Naive thymus-derived CD8-positive, alpha-beta T cell (primary cell): ENCODE measurements at regions not wholly inside any gene's neighbourhood (a gene's known extent, or its start where the extent isn't known, plus 50 kb on each side); places are given as distances from the start of the nearest gene placed in this dataset.
A peak's percentile ranks its signal among the peaks of the same experiment; 100 is the strongest.

ENCODE experiments used
- ATAC-seq, 2 donors: fragments of 150-1000 bp; cut with Tn5 transposase in 1 of 2; sonication (Bioruptor Pico), chemical (Tn5 transposase) in 1 of 2; 1 replicate in 1 of 2; 2 replicates in 1 of 2; pipeline ENCODE4 v1.10.0; 2021; ENCODE audit warnings: mild to moderate bottlenecking in 2 of 2, moderate library complexity in 2 of 2
- POLR2A ChIA-PET: fragments of 350-600 bp; sonication (Branson Sonifier 250); formaldehyde crosslinking; loops from one replicate; lab custom pipeline; 2021; ENCODE audit warnings: antibody characterized with exemption; lab: Charles Lee
- DNase-seq, 10 donors: peaks; one replicate each; pipeline versions ENCODE4 v3.0.0 to v3.0.0-alpha.2; 2020 to 2022
- H3K27ac Mint-ChIP-seq, 10 donors: one replicate each; pipeline ENCODE4 v1.8.0; 2020 to 2022; ENCODE audit warnings: mild to moderate bottlenecking in 10 of 10, mixed read lengths in 10 of 10, moderate library complexity in 4 of 10, inconsistent platforms in 1 of 10
- H3K27me3 Mint-ChIP-seq, 5 donors: one replicate each; pipeline ENCODE4 v1.8.0; 2021 to 2022; ENCODE audit warnings: mixed read lengths in 5 of 5
- H3K36me3 Mint-ChIP-seq, 3 donors: one replicate each; pipeline ENCODE4 v1.8.0; 2020 to 2022; ENCODE audit warnings: mixed read lengths in 3 of 3, mild to moderate bottlenecking in 2 of 3, inconsistent platforms in 1 of 3
- H3K4me1 Mint-ChIP-seq, 4 donors: one replicate each; pipeline ENCODE4 v1.8.0; 2021 to 2022; ENCODE audit warnings: mixed read lengths in 4 of 4
- H3K4me3 Mint-ChIP-seq, 10 donors: one replicate each; pipeline ENCODE4 v1.8.0; 2020 to 2022; ENCODE audit warnings: mild to moderate bottlenecking in 10 of 10, mixed read lengths in 10 of 10, moderate library complexity in 6 of 10, inconsistent platforms in 1 of 10
- H3K9me3 Mint-ChIP-seq, 9 donors: one replicate each; pipeline ENCODE4 v1.8.0; 2020 to 2022; ENCODE audit warnings: mixed read lengths in 9 of 9, mild to moderate bottlenecking in 3 of 9, inconsistent platforms in 1 of 9, moderate library complexity in 1 of 9

DNA sequence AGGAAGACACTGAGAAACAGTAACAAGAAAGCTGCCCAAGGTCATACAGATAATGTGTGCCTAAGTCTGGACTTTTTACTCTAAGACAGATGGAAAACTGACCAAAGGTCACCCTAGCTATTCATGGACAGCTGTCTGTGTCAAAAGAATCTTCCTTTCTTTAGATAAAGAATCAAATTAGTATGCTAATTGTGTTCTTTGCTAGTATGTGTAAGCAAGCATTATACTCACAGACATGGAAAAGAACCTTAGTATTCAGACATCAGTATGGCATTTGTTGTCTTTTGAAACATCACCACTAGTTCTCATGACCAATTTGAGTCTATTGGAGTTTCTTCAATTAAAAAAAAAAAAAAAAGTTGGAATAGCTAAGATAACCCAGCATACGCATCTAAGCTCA, 91.8 kb upstream of the SOX2 start:
- no peak for ATAC-seq
- POLR2A ChIA-PET = no interaction called here
- peaks cover 0 to 2% (median 0%) of the 10 kb centered on the region in 5 donors for H3K27me3 Mint-ChIP-seq

DNA sequence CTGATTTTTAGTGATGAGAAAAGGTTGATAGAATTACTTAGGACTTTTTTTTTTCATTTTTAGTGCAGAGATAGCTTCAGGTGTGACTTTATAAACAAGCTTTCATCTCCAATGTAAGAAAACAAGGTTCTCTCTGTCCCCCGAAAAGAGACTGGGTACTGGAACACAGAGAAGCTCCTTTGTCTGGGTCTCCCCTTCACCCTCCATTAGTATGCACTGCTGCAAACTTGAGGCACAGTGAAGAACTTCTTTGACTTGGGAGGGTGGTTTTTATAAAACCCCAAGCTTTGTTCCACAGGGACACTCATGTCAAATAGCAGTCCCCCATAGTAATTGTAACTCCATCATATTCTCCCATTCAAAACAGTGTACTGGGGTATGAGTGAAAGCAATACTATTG, 93.5 kb upstream of the SOX2 start:
- Mint-ChIP-seq H3K36me3 (no peaks in the 10 kb centered on the region), H3K27me3 (peaks cover 0 to 2% (median 0%) of the 10 kb centered on the region in 5 donors), H3K9me3 (peaks cover 0 to 3% (median 0%) of the 10 kb centered on the region in 9 donors), H3K4me1 (no peaks in the 10 kb centered on the region), H3K4me3 (no peak overlapping the region), H3K27ac (no peak overlapping the region)
- ATAC-seq (no peak), DNase-seq (no peak)
- POLR2A ChIA-PET = no interaction called here

More for the DNA sequence above, 91.8 kb upstream of the SOX2 start:
- no peak for DNase-seq
- Mint-ChIP-seq H3K27ac (no peak overlapping the region), H3K9me3 (peaks cover 0 to 3% (median 0%) of the 10 kb centered on the region in 9 donors), H3K4me3 (no peak overlapping the region), H3K36me3 (no peaks in the 10 kb centered on the region), H3K4me1 (no peaks in the 10 kb centered on the region)

DNA sequence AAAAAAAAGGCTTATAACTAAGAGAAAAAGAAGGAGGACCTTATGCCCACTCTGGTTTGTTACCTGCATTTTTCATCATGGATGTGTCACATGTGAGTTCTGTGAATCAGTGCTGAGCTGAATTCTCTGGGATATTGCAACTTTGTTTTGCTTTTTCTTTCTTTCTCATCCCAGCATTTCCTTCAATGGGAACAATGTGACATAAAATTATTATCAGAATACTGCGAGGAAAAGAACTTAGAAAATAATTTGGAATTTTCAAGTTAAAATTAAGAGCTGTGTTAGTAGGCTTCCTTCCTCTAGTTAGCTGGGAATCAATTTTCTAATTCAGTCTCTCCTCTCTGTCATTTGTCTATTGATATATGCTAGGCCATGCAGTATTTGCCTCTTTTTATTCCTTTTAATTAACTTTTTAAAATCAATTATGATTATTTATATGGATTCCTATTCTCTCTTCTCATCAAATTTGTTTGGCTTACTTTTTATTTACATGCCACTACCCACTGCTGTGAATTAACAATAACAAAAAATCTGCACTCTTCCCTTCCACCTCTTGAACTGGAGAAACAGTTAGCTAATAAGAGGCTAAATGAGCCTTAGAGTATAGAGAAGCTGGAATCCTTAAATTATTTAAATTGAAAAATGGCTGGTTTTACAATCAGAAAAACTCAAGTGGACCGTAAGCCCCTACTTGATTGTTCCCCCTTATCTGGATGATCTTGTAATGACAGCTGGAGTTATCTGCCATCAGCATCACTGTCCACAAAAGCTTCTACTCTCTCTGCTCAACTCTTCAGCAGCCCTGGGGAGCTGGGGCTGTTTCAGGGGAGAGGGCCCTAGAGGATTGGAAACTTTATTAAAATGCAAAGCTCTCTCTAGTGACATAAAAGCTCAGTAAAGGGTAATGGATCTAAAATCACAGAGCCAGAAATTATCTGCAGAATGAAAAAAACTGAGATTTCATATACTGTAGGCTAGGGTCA, 95.3 kb upstream of the SOX2 start:
- Mint-ChIP-seq H3K9me3 (peaks cover 0 to 3% (median 0%) of the 10 kb centered on the region in 9 donors), H3K4me1 (no peaks in the 10 kb centered on the region), H3K27ac (no peak overlapping the region), H3K27me3 (no peaks in the 10 kb centered on the region), H3K36me3 (no peaks in the 10 kb centered on the region), H3K4me3 (no peak overlapping the region)
- no peak for DNase-seq
- ATAC-seq = no peak
- POLR2A ChIA-PET = no interaction called here

DNA sequence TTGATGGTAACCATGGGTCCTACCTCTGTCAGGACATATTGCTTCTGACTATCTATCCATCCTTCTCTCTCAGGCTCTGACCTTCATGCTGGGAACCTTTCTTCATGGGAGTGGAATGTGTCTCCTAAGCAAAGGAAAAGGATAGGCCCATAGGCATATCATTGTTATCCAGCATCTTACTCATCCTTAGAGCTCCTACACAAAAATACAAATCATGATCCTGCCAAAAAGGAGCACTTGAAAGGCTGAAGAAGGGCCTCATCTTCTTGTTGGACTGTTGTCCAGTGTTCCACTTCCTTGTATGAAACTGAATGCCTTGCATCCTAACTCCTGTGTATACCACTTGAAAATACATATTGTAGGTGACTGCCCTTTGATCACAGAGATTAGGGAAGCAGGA, 96.1 kb upstream of the SOX2 start:
- Mint-ChIP-seq H3K4me3 (no peak overlapping the region), H3K27ac (no peak overlapping the region), H3K4me1 (no peaks in the 10 kb centered on the region), H3K27me3 (no peaks in the 10 kb centered on the region), H3K9me3 (peaks cover 0 to 3% (median 0%) of the 10 kb centered on the region in 9 donors), H3K36me3 (no peaks in the 10 kb centered on the region)
- DNase-seq (no peak), ATAC-seq (no peak)
- POLR2A ChIA-PET = no interaction called here

DNA sequence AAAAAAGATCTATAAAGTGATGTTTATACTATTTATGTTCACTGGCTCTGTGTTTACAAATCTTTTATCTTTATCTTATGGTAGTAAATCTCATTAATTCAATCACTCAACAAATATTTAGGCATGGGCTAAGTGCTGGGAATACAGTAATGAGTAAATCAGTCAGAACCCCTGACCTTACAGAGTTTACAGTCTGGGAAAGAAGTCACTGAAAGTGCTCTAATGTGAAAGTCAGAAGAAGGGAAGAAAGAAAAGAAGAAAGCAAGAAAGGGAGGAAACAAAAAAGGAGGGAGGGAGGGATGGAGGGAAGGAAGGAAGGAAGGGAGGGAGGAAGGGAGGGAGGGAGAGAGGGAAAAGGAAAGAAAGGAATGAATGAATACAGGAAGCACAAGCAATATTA, 96.8 kb upstream of the SOX2 start:
- no peaks in the 10 kb centered on the region for H3K4me1 Mint-ChIP-seq
- POLR2A ChIA-PET = no interaction called here
- H3K27me3 Mint-ChIP-seq = no peaks in the 10 kb centered on the region
- no peak overlapping the region for H3K27ac Mint-ChIP-seq
- no peaks in the 10 kb centered on the region for H3K36me3 Mint-ChIP-seq
- H3K9me3 Mint-ChIP-seq = no peaks in the 10 kb centered on the region
- no peak overlapping the region for H3K4me3 Mint-ChIP-seq
- no peak for DNase-seq
- ATAC-seq = no peak

DNA sequence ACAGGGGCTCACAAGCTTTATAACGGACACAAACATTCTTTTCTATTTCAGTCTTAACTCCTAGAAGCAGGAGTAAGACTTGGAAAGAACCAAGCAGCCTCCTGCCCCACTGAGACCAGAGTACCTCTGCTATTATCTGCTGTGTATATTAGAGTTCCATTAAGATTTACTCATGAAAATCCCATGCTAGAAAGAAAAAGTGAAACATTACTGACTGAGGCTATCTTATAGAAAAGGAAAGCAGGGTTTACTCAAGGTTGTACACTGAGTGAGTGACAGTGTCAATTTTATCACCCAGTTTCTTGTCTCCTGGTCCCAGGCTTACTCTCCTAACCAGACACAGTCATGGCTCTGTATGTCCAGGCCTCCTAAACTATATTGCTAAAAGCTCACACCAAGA, 97.9 kb upstream of the SOX2 start:
- H3K27me3 Mint-ChIP-seq = no peaks in the 10 kb centered on the region
- no peaks in the 10 kb centered on the region for H3K9me3 Mint-ChIP-seq
- no peaks in the 10 kb centered on the region for H3K36me3 Mint-ChIP-seq
- POLR2A ChIA-PET = no interaction called here
- no peak for DNase-seq
- H3K4me1 Mint-ChIP-seq = no peaks in the 10 kb centered on the region
- ATAC-seq = no peak
- H3K27ac Mint-ChIP-seq = no peak overlapping the region
- H3K4me3 Mint-ChIP-seq = no peak overlapping the region

DNA sequence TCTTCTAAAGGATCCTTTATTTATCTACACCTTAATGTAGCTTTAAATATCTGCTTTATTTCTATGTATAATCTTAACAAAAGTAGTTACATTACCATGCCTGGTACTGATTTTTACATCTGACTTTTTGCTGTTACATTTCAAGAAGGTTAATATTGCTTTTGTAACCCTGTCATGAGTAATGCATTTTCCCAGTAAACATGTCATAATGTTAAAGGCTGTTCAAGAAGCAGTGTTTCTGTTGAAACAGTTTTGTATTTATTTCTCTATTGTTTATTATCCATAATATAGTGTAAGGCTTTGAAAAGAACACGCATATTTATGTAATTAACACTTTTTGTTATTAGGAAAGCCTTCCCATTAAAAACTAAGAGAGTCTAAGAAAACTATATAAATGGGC, 98.5 kb upstream of the SOX2 start:
- Mint-ChIP-seq H3K9me3 (no peaks in the 10 kb centered on the region), H3K27ac (no peak overlapping the region)

DNA sequence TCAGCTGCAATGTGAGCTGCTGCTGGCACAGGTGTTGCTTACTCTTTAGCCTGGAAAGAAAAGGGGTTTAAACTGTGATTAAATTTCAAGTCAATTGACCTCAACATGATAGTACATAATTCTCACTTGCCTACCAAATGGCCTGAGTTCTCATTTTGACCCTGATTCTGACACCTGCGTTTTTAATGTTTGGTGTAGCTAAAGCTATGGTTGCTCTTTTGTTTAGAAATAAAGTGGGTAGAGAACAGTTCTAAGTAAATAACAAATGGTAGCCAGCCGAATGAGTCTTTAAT, 100.8 kb upstream of the SOX2 start:
- Mint-ChIP-seq H3K27me3 (no peaks in the 10 kb centered on the region), H3K36me3 (no peaks in the 10 kb centered on the region)
- no peak for ATAC-seq

More for the DNA sequence above, 98.5 kb upstream of the SOX2 start:
- ATAC-seq (no peak), DNase-seq (no peak)
- Mint-ChIP-seq H3K27me3 (no peaks in the 10 kb centered on the region), H3K4me1 (no peaks in the 10 kb centered on the region), H3K4me3 (no peak overlapping the region), H3K36me3 (no peaks in the 10 kb centered on the region)
- POLR2A ChIA-PET = no interaction called here

DNA sequence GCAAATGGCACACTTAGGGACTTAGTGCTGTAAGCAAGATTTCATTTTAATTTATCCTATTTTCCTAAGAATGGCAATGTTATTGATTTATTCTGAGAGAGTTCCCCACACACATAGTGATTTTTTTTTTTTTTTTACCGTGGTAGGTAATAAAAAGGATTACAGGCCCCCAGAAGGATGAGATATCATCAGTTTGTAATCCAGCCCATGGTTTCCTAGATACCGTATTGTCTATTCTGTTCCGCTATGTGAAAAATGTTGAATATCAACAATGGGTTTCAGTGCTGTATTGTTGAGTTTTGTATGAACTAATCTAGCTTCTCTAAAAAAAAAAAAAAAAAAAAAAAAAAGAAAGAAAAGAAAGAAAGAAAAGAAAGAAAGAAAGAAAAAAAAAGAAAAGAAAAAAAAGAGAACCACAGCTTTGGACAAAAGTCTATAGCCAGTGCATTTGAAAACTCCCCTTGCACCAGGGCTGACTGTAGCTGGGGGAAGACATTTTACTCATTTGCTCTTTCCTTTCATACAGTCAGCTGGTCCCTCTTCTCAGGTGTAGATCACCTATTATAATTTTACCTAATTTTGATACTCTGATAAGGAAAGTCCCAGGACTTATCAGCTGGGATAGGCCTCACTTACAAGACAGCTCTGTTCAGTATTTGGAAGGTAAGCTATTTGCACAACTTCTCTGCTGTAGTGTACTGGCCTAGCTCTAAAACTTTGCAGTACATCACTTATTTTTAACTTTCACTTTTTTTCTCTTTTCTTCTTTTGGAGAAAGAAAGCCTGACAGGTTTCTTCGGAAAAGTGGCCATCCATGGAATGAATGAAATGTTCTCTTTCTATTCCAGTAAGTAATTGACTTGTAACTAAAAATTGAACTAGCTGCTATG, 101.4 kb upstream of the SOX2 start:
- DNase-seq (no peak), ATAC-seq (no peak)
- Mint-ChIP-seq H3K27ac (no peak overlapping the region), H3K27me3 (no peaks in the 10 kb centered on the region), H3K4me3 (no peak overlapping the region), H3K4me1 (no peaks in the 10 kb centered on the region), H3K9me3 (no peaks in the 10 kb centered on the region), H3K36me3 (no peaks in the 10 kb centered on the region)
- POLR2A ChIA-PET = no interaction called here

More for the DNA sequence above, 100.8 kb upstream of the SOX2 start:
- Mint-ChIP-seq H3K4me1 (no peaks in the 10 kb centered on the region), H3K9me3 (no peaks in the 10 kb centered on the region), H3K4me3 (no peak overlapping the region), H3K27ac (no peak overlapping the region)
- DNase-seq = no peak
- POLR2A ChIA-PET = no interaction called here

DNA sequence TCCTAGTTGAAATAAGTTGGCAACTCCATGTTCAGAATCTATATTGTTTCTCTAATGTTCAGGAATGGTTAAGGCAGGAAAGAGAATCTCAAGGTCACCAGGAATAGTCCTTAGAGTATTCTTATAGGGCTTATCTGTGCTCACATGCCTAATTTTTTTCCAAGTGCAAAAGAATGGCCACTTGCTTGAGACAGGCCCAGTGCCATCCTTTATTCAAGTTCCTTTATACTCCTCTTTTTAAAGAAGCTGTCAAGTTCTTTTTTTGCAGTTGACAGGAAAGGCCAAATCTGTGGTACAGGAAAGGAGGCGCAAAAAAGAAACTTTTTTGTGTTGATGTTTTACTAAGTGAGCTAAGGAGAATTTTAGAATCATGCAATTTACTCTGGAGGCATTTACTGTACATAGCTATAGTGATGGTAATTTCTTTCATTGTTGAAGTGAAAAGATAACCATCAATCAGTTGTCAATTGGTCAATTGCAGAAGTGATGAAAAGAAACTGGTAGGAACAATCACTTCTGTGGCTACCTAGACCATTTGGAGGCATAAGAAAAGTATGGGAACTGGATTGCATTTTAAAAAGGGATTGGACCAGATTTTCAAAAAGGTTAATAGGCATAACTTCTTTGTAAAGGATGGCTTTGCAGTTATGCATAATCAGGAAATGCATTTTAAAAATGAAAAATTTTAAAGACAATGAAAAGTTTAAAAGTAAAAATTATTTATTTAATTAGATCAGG, 102.5 kb upstream of the SOX2 start:
- Mint-ChIP-seq H3K27ac (no peak overlapping the region), H3K9me3 (no peaks in the 10 kb centered on the region), H3K4me1 (no peaks in the 10 kb centered on the region), H3K36me3 (no peaks in the 10 kb centered on the region), H3K27me3 (no peaks in the 10 kb centered on the region), H3K4me3 (no peak overlapping the region)
- POLR2A ChIA-PET = no interaction called here
- no peak for ATAC-seq
- no peak for DNase-seq

DNA sequence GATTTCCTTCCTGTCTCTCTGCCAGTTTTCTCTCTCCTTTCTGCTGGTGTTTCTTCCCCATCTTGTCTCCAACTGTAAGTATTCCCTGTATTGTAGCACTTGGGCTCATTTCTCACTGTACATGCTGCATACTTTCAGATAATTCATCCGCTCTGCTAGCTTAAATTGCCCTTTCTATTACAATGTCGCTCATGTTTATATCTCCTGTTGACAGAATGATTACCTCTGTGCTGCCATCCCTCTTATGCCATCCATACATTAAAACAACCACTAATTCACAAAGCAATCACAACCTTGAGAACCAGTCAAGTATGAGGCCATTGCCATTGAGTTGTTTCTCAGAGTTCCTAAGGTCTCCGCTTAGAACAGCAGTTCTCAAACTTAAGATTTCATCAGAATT, 107.5 kb upstream of the SOX2 start:
- DNase-seq = no peak
- Mint-ChIP-seq H3K4me3 (no peak overlapping the region), H3K27ac (no peak overlapping the region), H3K36me3 (peaks cover 0 to 8% (median 2%) of the 10 kb centered on the region in 3 donors), H3K4me1 (no peaks in the 10 kb centered on the region), H3K9me3 (peaks cover 0 to 12% (median 5%) of the 10 kb centered on the region in 9 donors), H3K27me3 (no peaks in the 10 kb centered on the region)
- POLR2A ChIA-PET = no interaction called here
- no peak for ATAC-seq

DNA sequence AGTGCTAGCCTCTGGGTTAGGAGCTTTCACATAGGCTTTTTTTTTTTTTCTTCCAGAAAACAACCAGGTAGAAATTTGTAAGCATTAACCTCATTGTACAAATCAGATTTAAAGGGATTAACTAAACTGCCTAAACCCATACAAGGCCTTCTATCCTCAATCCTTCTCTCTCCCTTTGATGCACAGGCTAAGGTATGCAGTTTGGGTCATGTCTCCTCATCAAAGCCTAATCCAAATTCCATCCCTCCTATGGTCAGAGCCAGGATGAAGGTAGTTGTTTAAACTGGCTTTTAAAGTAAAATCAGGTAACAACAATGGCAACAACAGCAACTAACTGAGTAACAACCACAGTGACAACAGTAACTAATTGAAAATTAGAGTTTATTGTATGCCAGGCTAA, 115.6 kb upstream of the SOX2 start:
- no peak for ATAC-seq
- peaks cover 0 to 19% (median 2%) of the 10 kb centered on the region in 3 donors for H3K36me3 Mint-ChIP-seq
- H3K4me3 Mint-ChIP-seq = no peak overlapping the region
- H3K9me3 Mint-ChIP-seq = peaks cover 0 to 35% (median 20%) of the 10 kb centered on the region in 9 donors
- no peaks in the 10 kb centered on the region for H3K4me1 Mint-ChIP-seq
- POLR2A ChIA-PET = no interaction called here
- H3K27me3 Mint-ChIP-seq = no peaks in the 10 kb centered on the region
- DNase-seq = no peak
- peak overlapping the region in 1 of 10 donors; percentile 29 for H3K27ac Mint-ChIP-seq
